ENCODE measurements at regions not wholly inside any gene's neighbourhood (a gene's known extent, or its start where the extent isn't known, plus 50 kb on each side); places are given as distances from the start of the nearest gene placed in this dataset.

- no peak for DNase-seq
Measured at GRCh38 chr5:68766952-68767464, 326.8 kb upstream of the SLC30A5 start.

- no peak for DNase-seq
Measured at GRCh38 chr5:68770551-68770950, 323.3 kb upstream of the SLC30A5 start.

DNA sequence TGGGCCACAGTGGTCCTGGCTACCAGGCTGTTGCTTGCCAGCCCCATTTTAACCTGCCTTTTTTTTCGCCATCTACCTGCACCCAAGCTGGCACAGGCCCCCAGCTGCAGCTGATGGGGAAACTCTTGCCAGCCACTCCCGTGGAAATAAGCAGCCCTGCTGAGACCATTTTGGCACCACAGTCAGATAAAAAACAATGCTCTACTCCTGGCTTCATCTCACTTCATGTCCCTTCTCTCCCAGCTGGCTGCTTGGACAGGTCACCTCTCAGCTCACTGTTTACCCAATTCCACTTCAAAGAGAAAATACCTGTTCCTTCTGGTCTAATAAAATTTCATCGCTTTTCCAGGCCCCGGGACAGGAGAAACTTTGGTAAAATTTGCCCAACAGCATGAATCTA lies 322.6 kb upstream of the SLC30A5 start:
- no peak for DNase-seq

GRCh38 chr5:68771732-68772131 lies 322.1 kb upstream of the SLC30A5 start:
- no peak for DNase-seq

DNA sequence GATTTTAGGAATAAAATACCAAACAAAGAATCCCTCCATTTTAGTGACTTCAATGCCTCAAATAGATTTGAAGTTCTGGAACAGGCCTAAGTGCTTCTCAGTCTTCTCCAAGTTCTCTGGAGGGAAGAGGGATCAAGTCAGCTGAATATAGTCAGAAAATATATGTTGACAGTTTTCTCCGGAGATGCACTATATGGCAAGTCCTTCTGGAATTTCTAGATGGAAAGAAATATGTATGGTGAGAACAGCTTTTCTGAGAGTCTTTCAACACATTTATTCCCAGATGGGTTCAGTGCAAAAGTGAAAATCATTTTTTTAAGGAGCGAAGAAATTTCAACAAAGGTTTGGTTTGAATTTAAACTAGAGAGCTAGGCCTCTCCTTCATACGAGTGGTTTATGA lies 317.4 kb upstream of the SLC30A5 start:
- DNase-seq, result no peak

DNA sequence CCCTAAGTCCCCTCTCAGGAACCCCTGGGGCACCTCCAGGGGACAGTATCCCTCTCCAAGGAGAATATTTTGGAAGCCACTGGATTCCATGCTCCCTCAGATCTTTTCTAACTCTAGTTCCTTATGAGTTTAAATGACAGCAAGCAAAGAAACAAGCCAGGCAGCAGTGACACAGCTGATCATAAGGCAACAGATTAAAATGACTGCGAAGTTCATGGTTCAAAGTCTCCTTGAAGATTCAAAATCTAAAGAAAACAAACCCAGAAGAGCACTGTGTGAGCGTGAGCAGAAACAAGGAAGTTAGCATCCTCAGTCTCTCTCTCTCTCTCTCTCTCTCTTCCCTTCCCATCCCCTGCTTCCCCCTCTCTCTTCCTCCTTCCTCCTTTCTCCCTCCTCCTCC lies 316.7 kb upstream of the SLC30A5 start:
- no peak for DNase-seq

GRCh38 chr5:68778484-68778883 lies 315.3 kb upstream of the SLC30A5 start:
- DNase-seq, result no peak

DNA sequence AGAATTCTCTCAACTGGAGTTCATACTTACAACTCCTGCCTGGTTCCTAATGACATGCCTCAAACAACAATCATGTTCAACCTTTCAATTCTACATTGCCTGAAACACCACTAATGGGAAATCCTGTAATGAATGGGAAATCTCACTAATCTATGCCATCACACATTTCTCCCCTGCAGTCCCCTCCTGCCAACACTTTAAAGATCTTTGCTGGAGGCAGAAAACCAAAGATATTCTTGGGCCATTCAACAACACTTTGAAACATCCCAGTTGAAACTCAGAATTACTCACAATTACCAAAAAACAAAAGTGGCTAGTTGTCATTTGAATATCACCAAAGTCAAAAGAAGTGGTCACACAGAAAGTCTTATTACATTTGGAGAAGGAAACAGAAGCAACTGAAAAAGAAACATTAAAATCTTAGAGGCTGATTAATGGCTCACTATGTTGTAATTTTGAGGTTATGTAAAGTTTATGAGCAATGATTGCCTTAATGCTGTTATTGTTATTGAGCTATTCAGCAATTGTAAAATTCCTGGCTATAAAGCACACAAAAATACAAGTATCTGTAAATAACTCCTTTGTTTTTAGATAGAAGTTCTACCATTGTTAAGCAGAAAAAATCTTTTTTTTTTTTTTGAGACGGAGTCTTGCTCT lies 313.4 kb upstream of the SLC30A5 start:
- DNase-seq, result no peak

DNA sequence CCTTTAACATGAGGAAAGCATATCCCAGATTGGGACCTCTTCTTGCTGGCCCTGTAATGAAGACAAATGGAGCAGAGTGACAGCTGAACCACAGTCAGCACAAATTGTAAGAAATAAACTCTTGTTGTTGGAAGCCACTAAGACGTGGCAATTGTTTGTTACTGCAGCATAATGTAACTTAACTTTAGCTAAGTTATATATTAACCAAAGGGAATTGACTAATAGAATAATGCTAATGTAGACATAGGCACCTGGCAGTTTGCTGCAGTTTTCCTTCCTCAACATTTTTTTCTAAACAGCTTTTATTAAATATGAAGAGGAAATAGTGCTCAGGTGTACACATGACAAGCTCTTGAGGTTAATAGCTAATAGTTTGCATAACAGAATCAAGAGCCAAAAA lies 300.7 kb upstream of the SLC30A5 start:
- DNase-seq, result no peak

- DNase-seq, result no peak
Measured at GRCh38 chr5:68793993-68794392, 299.8 kb upstream of the SLC30A5 start.

- DNase-seq, result no peak
Measured at GRCh38 chr5:68795190-68795589, 298.6 kb upstream of the SLC30A5 start.

DNA sequence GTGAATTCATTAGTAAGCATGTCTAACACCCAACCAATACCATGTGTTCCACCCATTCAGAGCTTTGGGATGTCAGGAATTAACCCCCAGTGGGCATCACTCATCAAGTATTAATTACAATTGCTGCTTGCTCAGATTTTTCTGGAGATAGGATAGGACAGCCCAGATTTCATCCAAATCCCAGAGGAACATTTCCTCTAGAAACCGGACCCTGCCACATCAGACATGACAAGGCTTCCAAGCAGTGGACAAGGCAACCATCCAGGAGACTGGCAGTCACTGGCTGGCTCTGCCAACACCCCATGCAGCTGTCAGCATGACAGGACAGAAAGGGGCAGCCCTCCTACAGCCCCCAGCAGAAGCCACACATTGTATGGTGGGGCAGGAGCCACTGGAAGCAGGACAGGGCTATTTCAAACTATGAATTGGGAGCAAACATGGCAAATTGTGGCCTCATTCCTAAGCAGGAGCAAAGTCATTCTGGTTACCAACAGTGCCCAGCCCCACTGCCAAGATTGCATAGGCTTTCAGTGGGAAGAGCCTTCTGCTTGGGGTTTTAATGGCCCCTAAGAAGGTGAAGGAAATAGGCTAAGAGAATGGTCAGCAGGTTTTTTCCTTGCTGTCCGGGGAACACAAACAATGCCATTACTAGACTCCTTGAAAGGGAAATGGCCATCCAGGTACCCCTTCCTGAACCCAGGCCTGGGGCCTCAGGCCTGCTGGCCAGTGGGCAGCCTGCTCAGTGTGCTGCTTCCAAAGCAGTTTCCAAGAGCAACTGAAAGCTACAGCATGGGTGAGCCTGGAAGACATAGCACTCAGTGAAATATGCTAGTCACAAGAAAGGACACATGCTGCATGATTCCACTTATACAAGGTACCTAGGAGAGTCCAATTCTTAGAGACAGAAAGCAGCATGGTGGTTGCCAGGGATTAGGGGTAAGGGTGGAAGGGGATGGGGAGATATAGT lies 294.7 kb upstream of the SLC30A5 start:
- no peak for DNase-seq

DNA sequence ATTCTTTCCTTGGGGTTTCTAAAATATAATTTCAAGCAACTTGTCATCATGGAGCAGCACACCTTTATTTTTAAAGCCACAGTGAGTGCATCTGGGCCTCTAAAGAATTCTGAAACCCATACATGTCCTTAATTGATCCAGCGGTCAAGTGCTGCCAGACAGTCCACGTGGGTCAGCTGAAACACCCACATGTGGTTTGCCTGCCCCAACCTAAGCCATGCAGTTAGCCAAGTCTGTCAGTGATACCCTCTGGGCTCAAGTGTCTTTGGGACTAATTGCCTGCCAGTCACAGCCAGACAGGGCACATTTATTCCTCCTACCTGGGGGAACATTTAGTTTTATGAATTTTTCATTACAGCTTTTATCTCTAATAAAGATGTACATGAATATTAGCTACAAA lies 291.4 kb upstream of the SLC30A5 start:
- no peak for DNase-seq

GRCh38 chr5:68803881-68804319 lies 289.9 kb upstream of the SLC30A5 start:
- DNase-seq, result no peak

DNA sequence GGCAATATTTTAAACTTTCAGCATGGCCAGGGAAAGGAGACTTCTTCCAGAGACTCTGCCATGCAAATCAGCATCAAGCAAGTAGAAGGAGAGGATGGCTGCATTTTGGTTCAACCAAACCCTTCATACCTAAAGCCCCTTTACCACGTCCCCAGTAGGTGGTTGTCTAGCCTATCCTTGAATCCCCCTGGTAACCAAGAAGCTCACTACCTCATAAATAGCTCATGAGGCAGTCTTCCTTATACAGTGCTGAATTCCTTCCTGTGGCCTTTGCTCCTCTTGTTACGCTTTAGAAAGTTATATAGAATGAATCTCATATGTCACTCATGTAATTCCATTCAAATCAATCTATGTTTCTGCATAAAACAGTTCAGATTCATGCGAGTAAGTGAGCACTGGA lies 289.5 kb upstream of the SLC30A5 start:
- DNase-seq, result no peak

- no peak for DNase-seq
Measured at GRCh38 chr5:68805444-68805843, 288.4 kb upstream of the SLC30A5 start.

DNA sequence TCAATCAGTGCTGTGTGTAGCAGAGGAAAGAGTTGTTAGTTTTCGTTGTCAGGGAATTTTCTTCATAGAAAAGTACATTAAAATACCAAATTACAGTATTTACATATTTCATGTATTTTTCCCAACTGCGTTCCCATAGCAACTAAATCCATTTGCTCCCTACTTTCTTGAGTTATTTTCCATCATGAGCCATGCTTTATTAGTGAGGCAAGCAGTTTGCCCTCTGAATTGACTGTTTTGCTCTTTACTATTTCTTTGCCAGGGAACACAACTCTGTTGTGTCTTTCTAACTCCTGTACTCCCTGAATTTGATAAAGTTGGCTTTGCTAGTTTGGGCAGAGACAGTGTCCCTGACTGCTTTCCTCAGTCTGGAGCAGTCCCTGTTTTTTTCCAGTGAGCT lies 276.2 kb upstream of the SLC30A5 start:
- no peak for DNase-seq

- DNase-seq, result no peak
Measured at GRCh38 chr5:68818057-68818695, 275.6 kb upstream of the SLC30A5 start.

DNA sequence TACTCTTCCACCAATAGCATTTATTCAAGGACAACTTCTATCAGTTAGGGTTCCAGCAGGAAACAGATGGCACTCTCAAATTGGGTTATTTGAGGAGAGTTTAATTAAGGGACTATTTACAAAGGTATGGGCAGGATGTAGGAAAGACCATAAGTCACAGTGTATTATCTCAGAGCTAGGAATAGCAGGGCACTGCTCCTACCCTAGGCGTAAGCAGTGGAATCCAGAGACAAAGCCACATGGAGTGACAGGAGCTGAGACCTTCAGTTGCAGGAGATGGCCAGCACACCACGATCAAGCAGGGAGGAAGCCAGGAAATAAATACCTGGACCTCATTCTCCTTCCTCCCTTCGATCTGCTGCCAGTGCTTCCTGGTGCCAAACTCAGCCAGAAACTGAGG lies 274.9 kb upstream of the SLC30A5 start:
- DNase-seq, result no peak

DNA sequence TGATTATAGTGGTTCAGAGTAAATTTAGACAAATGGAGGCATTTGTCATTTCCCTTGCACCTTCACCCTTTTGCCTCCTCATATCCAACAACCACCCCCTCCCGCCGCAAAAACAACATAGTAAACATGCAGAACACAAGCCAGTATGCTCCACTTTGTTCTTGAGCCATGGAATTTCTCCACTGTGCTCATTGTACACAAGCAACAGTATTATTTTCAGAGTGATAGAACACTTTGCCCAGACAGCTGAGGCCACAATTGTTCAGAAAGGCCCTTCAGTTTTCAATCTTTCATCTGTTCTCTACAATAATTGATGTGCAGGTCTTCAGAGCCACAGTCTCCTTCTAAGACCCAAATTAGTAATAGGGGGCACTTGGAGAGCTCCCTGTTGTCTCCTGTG lies 272.8 kb upstream of the SLC30A5 start:
- DNase-seq, result no peak

GRCh38 chr5:68822796-68823195 lies 271.0 kb upstream of the SLC30A5 start:
- no peak for DNase-seq

GRCh38 chr5:68823301-68823700 lies 270.5 kb upstream of the SLC30A5 start:
- DNase-seq, result no peak

DNA sequence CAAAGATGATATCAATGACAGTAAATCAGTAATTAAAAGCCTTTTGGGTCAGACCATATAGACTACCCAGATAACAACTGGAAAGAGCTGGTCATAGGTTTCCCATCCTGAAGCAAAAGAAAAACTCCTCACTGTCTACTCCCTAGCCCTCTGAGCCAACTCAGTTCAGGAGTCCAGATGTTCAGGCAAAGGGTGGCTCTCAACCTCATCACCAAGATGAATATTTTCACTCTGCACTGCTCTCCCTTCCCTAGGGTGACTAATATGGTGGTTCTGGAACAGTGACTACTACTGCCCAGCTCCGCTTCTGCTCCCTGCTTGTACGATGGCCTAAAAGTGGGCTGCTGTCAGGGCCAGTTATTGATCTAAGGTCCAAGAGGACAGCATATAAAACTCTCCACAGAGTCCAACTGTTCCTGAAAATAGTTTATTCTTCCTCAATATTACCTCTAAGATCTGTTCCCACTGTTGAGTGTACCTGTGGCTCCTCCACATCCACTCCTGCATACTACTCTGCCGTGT lies 263.4 kb upstream of the SLC30A5 start:
- no peak for DNase-seq
